GM21360 (cell line): ENCODE measurements at regions not wholly inside any gene's neighbourhood (a gene's known extent, or its start where the extent isn't known, plus 50 kb on each side); places are given as distances from the start of the nearest gene placed in this dataset.
"Not testable (repeated sequence)": the region's sequence is repeated elsewhere in the genome, so short reads cannot be mapped to it uniquely, and the experiment has no call there.

Experiments used
- ATAC-seq: cut with Tn5 transposase; IDR thresholded peaks from one replicate; pipeline ENCODE4 v1.9.1; 2021; ENCODE audit warnings: mild to moderate bottlenecking, moderate library complexity; ENCODE audit not compliant: unreplicated experiment

DNA sequence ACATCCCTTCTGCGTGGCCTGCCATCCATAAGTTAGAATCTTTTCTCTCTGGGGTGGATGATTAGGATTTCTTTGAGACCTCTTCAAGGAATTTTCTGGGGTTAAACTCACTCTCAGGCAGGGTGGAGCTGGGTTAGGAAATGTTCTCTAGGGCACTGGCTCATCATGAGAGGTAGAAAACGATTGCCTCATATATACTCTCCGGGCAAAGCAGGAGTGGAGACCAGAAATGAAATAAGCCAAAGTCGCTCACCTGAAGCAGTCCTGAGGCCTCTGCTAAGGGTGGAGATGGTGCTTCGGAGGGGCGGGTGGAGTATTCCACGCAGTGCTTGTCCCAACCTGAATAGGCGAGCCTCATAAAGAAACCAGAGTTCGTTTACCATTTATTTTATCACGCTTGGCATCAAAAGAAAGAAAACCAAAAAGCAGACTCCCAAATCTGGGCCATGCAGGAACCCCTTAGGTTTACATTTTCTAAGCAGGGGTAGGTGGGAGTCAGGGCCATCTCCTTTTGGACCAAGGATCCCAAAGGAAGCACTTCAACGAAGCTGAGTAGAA lies 249.3 kb upstream of the MEIS1 start:
- ATAC-seq = no peak

DNA sequence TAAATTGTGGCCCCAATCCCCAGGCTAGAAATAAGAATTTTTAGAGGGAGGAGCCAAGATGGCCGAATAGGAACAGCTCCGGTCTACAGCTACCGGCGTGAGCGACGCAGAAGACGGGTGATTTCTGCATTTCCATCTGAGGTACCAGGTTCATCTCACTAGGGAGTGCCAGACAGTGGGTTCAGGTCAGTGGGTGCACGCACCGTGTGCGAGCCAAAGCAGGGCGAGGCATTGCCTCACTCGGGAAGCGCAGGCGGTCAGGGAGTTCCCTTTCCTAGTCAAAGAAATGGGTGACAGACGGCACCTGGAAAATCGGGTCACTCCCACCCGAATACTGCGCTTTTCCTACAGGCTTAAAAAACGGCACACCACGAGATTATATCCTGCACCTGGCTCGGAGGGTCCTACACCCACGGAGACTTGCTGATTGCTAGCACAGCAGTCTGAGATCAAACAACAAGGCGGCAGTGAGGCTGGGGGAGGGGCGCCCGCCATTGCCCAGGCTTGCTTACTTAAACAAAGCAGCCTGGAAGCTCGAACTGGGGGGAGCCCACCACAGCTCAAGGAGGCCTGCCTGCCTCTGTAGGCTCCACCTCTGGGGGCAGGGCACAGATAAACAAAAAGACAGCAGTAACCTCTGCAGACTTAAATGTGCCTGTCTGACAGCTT lies 257.7 kb upstream of the MEIS1 start:
- ATAC-seq = not testable (repeated sequence)

DNA sequence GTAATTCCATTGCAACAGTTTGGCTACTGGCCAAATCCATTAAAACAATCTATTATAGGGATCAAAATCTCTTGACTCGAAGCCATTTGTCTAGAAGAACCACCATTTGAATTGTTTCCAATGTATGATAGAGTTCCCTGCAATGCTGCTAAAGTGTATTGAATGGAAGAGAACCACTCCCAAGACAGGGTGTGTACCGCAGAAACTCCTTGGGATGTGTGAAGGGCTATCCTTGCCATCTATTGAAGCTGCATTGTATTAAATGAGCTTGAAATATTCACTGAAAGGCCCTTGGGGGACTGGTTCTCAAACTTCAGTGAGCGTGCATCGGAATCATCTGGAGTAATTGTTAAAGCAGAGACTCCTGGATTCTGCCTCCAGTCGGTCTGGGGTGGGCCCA lies 260.4 kb upstream of the MEIS1 start:
- ATAC-seq = no peak

DNA sequence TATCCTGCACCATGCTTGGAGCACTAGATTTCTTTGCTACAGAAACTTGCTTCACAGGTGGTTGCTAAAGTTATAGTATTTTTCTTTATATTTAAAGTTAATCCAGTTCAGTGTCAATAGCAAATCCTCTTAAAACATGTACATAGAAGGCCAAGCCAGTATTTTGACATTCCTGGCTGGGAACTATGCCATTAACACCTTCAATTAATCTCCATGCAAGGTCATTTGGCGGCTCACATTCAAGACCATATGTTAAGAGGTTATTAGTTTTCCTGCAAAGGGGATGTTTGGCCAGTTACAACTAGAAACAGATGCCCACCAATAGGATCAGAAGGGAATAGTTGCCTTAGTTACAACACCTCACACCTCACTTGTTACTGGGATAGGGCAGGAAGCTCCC lies 261.3 kb upstream of the MEIS1 start:
- ATAC-seq = no peak

DNA sequence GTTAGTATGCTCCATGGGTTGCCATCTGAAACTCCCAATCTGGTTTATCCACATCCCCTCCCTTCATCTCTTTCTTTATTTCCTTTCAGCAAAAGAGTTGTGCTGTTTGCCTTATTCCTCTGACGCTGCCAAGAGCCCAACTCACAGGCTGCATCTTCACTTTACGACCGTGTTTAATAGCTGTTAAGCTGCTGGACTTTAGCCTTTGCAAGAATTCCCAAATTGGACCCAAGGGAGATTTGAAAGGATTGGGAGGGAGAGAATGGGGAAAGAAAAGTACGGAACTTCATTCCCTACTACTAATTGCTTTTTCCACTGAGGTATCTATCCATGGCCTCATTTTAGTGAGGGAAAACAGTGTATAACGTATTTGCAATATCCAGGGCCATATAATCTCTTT lies 263.4 kb upstream of the MEIS1 start:
- no peak for ATAC-seq

DNA sequence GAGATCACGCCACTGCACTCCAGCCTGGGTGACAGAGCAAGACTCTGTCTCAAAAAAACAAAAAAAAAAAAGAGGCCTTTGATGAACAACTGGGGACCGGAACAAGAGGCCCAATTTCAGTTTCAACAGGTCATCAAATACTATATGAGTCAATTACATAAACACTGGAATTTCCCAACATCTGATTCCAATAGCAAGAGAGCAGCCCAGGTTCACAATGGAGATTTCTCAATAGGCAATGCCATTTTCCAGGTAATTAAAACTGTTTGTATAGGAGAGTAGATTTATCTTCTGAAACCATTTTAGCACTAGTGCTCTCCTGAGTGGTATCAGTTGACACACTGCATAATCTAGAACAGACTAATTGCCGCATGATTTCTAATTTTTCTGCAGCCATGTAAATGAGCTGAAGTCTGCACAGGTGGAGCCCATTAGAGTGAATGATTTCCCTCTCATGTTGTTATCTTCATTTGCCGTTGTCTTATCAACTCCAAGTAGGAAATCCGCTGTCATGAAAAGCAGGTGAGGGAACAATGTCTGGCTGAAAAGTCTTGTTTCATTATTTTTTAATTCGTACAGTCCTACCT lies 264.1 kb upstream of the MEIS1 start:
- ATAC-seq = no peak

DNA sequence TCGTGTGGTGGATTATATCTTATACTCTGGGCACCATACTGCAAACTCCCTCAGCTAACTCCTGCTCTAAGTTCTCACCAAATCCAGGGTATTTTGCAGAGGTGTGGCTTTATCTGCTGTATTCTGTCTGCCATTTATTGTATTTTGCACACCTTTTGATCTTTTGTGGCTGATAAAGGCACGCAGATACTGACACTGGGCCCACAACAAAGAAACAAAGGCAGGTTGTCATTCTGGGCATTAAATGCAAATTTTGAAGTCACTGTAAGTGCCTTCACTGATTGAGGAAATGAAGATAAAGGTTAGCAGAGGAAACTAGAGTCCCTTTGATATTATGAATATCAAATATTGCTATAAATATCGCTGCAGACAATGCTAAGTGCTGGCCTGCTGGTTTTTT lies 265.8 kb upstream of the MEIS1 start:
- no peak for ATAC-seq

DNA sequence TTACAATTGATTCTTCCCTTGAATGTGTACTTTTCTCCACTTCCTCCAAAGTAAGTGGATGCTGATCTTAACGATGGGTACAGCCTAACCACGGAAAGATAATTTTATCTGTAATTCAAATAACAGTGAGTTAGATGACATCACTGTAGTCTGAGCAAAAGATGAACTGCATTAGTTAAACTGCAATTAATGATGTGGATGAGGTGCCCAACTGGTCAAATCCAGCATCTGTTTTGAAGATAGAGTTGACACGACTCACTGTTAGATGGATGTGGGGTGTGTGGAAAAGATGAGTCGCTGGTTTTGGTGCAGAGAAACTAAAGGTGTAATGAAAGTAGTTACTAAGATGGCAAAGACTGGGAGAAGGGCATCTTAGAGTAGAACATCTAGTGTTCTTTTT lies 270.5 kb upstream of the MEIS1 start:
- ATAC-seq = no peak

DNA sequence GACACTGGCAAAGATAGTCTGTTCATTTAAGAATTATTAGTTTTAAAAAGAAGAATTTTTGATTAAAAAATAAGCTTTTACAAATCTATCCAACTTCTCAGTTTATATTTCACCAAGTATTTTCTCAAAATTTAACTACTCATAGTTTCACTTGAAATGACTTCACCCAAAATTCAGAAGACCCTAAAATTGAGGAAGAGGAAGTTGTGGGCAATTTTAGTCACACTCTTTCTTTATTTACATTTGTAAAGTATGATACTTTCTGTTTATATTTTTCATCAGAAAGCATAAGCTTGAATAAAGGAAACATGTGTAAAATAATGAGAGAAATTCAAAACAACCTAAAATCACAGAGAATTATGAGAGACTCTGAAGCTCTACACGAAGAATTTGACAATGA lies 278.8 kb upstream of the MEIS1 start:
- no peak for ATAC-seq

DNA sequence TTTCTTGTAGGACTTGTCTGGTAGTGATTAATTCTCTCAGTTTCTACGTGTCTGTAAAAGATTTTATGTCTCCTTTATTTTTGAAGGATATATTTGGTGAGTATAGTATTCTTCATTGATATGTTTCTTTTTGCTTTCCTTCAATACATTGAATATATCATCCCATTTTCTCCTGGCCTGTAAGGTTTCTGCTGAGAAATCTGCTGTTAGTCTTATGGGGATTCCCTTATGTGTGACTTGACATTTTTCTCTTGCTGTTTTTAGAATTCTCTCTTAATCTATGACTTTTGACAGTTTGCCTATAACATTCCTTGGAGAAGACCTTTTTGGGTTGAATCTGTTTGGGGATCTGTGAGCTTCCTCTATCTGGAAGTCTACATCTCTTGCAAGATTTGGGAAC lies 281.0 kb upstream of the MEIS1 start:
- ATAC-seq = no peak

DNA sequence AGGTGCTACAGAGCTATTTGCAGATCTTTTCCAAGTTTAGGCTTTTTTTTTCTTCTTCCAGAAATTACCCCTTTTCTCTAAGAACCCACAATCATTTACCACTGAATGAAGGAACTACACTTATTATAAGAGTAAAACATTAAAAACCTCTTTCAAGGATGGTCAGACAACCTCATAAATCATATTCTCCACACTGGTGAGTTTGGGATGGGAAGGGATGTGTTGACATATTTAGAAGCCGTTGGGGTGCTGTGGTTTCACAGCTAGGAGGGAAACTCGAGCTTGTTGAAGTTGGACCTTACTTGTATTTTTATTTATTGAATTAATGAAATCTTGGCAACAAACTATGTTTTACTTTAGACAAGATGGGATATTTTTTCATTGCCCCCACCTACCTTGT lies 289.4 kb upstream of the MEIS1 start:
- ATAC-seq = no peak

DNA sequence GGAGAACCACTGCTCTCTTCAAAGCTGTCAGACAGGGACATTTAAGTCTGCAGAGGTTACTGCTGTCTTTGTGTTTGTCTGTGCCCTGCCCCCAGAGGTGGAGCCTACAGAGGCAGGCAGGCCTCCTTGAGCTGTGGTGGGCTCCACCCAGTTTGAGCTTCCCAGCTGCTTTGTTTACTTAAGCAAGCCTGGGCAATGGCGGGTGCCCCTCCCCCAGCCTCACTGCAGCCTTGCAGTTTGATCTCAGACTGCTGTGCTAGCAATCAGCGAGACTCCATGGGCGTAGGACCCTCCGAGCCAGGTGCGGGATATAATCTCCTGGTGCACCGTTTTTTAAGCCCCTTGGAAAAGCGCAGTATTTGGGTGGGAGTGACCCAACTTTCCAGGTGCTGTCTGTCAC lies 290.6 kb upstream of the MEIS1 start:
- not testable (repeated sequence) for ATAC-seq

DNA sequence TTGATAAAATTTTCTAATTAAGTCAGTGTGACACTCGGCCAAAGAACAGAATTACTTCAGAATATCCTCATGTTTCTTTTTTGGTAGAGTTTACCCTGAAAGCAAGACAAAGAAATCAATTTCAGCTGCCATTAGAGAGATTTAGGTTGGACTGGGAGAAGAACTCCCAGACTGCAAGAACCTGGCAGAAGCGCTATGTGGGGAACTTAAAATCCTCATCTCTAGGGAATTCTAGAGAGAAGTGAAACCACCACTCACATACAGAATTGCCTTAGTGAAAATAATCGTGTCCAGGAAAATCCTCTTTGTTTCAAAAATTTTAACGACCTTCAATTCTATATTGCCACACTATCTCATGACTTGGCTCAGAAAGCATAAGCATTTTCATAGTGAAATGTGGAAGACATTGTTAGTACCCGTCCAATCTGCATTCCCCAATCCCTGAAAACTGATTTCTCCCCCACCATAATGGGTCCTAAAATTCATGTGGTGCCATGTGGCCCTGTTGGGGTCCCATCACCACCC lies 297.3 kb upstream of the MEIS1 start:
- ATAC-seq = no peak

DNA sequence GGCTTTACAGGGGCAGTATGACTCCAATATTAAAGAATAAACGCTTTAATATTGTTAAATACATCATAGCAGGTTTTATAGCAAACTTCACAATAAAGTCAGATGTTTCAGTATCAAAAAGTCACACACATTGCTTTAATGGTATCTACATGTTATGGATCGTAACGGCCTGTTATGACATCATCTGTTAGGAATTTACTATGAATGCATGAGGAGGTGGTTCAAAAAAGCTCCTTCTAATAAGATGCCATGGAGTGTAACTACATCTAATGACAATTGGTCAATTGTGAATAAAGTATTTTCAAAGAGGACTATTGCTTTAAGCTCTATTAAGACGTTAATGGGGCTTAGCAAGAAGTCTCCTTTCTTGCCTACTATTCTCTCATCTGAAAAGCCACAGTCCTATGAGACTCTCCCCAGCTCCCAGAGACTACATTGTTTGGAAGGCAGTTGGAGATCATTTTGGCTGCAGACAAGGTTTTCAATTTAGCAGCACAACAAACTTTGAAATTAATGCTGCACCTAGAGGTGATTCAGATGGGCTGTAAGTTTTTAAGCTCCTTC lies 300.7 kb upstream of the MEIS1 start:
- ATAC-seq = no peak

DNA sequence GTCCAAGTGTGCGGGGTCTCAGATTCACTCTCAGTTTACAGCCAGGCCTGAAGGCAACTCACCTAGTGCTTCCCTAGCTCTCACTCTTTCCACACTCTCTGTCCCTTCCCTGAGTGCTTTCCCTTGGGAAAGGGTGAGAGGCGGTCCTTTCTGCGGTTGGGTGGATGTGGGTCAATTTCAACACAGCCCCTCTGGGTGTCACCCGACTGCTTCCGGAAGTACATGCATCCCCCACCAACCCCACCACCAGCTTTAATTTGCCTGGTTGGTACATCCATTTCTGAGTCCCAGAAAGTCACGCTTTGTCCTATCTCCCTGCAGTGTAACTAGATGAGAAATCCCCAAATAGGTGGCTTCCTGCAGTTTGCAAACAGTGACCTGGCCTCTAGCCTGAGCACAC lies 307.3 kb upstream of the MEIS1 start:
- no peak for ATAC-seq

DNA sequence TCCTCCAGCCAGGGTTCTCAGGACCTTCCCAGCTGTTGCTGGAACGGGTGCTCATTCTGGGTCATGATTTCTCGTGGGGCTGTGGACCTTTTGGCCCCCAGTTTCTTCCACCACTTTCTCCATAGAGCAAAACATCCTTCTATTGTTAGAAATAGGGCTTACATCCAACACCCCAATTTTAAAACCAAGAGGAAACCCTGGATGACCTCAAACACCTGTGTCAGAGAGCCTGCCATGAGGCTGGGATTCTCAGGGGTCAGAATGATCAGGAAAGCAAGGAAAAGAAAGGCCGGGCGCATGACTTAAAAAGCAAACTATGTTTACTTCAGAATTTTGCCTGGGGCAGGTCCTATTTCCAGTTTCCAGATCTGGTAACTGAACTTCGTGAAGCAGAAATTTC lies 307.9 kb upstream of the MEIS1 start:
- no peak for ATAC-seq

DNA sequence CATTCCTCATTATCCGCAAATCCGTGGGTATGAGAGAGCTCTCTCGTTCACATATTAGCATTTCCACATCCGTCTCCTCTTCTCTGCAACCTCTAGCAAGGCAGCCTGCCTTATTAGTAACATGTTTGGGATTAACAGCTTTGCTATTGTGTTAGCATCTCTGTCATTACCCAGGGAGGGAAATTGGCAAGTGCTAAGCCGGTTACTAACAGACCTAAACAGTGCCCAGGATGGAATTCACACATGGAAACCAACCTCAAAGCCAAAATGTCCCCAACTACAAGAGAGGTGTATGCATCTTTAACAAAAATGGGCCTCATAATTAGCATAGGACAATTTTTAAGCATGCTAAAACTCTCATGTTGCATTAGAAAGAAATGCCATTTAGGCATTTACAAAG lies 309.0 kb upstream of the MEIS1 start:
- no peak for ATAC-seq

DNA sequence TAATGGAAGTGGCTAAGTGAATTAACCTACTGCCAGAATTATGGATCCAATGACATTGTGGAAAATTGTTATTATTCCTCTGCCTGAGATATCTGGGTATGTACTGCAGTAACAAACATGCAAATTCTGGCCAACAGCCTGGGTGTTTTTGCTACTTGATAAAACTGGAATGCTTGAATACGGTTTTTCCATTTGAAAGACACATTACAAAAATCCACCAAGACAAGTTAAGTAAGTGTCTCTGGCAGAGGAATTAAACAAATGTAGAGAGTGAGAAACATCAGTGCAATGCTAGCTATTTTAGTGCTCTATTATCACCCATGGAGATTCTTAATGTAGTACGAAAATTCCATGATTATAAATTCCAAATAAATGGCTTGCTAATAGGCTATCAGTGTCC lies 312.4 kb upstream of the MEIS1 start:
- no peak for ATAC-seq

DNA sequence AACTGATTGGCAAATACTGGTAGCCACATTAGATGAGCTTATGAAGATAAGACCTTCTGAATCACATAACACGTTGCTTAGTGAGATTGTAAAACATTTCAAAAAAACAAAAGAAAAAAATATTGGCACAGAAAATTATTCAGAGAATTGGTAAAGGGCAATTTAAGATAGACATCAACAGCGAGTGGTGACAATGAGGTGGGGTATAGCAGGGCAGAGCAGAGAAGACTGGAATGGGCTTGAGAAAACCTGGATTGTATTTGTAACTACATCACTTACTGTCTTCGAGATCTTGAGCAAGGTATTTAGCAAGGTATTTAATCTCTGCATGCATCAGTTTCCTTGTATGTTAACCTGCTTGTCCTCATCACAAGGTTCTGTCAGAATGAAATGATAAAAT lies 313.0 kb upstream of the MEIS1 start:
- no peak for ATAC-seq

DNA sequence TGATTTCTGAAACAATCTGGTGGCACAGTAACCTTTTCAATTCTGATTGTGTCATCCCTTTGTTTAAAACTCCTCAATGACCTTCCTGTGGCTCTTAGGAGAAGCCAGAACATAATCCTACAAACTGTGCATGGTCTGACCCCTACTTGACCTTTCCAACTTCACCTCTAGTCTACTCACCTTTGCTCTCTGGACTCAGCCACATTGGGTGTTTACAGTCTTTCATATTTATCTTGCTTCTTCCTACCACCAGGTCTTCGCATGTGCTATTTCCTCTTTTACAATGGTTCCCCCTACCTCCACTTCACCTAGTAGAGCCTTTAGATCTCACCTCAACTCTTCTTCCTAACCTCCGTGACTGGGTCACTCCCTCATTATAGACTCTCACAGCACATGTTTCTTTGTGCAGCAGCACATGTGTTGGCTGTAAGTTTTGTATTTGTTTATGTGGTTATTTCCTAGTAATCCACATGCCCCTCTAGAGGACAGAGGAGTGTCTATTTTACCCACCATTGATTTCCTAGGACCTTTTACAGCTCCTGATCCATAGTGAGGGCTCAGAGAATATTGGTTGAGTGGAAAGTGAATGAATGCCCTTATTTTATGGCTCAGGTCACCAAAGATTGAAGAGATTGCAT lies 320.8 kb upstream of the MEIS1 start:
- no peak for ATAC-seq

DNA sequence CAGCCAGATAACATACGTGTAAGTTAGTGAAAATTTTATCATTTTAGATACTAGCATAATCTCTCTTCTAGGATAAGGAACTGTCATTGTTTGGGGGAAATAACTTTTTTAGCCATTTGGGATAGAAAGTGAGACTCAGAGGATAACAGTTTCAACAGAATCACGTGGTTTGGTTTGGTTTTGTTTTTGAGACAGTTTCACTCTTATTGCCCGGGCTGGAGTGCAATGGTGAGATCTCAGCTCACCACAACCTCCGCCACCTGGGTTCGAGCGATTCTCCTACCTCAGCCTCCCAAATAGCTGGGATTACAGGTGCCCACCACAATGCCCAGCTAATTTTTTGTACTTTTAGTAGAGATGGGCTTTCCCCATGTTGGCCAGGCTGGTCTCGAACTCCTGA lies 323.2 kb upstream of the MEIS1 start:
- ATAC-seq = no peak

DNA sequence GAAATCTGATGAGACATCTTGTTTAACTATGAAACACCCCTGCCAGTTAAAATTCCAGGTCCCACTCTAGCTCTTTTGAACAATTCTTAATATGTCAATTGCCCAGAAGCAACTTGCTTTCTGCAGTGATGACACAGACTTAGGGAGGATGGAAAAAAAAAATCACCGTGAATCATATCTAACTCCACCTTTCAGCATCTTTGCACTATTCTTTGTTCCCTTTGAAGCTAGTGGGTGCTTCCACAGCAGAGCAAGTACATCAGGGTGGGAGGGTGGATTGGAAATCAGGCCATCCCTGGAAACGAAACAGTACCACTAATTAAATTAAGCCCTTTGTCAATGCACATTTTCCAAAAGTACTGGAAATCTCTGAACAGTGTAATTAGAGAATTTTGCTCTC lies 324.3 kb upstream of the MEIS1 start:
- no peak for ATAC-seq
